Occipital lobe (tissue), 1 donor: ENCODE measurements at regions not wholly inside any gene's neighbourhood (a gene's known extent, or its start where the extent isn't known, plus 50 kb on each side); places are given as distances from the start of the nearest gene placed in this dataset.

ENCODE experiments used
- DNase-seq: peaks from one replicate; lab custom pipeline; 2025; lab: John Stamatoyannopoulos, UW

GRCh38 chr7:20932785-20933527, 146.3 kb upstream of the SP8 start:
- DNase-seq = no peak

GRCh38 chr7:20945451-20945850, 158.8 kb upstream of the SP8 start:
- no peak for DNase-seq

GRCh38 chr7:20952916-20953315, 166.2 kb upstream of the SP8 start:
- DNase-seq = no peak

- DNase-seq = no peak
Measured at GRCh38 chr7:20954711-20955619, 168.3 kb upstream of the SP8 start.

GRCh38 chr7:20958572-20958971, 171.9 kb upstream of the SP8 start:
- DNase-seq = no peak

GRCh38 chr7:20959281-20959680, 172.6 kb upstream of the SP8 start:
- no peak for DNase-seq

- DNase-seq = no peak
Measured at GRCh38 chr7:20963556-20964280, 177.0 kb upstream of the SP8 start.

GRCh38 chr7:20964281-20964918, 177.7 kb upstream of the SP8 start:
- no peak for DNase-seq

GRCh38 chr7:20971219-20971618, 184.5 kb upstream of the SP8 start:
- DNase-seq = no peak

- no peak for DNase-seq
Measured at GRCh38 chr7:20980232-20980631, 193.5 kb upstream of the SP8 start.

GRCh38 chr7:20980668-20981264, 194.1 kb upstream of the SP8 start:
- DNase-seq = no peak

GRCh38 chr7:20988340-20988739, 201.7 kb upstream of the SP8 start:
- no peak for DNase-seq

GRCh38 chr7:20991544-20991943, 204.9 kb upstream of the SP8 start:
- no peak for DNase-seq

- DNase-seq = no peak
Measured at GRCh38 chr7:20993693-20994092, 207.0 kb upstream of the SP8 start.

- no peak for DNase-seq
Measured at GRCh38 chr7:20998309-20998708, 211.6 kb upstream of the SP8 start.

- DNase-seq = no peak
Measured at GRCh38 chr7:21011153-21011552, 224.5 kb upstream of the SP8 start.

- no peak for DNase-seq
Measured at GRCh38 chr7:21013765-21014539, 227.3 kb upstream of the SP8 start.

- no peak for DNase-seq
Measured at GRCh38 chr7:21020667-21021066, 234.0 kb upstream of the SP8 start.

GRCh38 chr7:21023841-21024484, 237.3 kb upstream of the SP8 start:
- no peak for DNase-seq

GRCh38 chr7:21024485-21024867, 237.8 kb upstream of the SP8 start:
- no peak for DNase-seq
